KMS-11 (cell line): ENCODE measurements at regions not wholly inside any gene's neighbourhood (a gene's known extent, or its start where the extent isn't known, plus 50 kb on each side); places are given as distances from the start of the nearest gene placed in this dataset.

Experiments used
- H2AFZ ChIP-seq: fragments of 200-600 bp; sonication (generic); 2 replicates; pipeline ENCODE4 v1.6.1; 2016; ENCODE audit warnings: antibody characterized with exemption, mixed run types, low read depth
- H3K27ac ChIP-seq: fragments of 200-600 bp; sonication (generic); 2 replicates; pipeline ENCODE4 v1.6.1; 2016; ENCODE audit warnings: mild to moderate bottlenecking, mixed run types
- H3K27me3 ChIP-seq: fragments of 200-600 bp; sonication (generic); 2 replicates; pipeline ENCODE4 v1.6.1; 2017; ENCODE audit warnings: mild to moderate bottlenecking, low read depth, mixed run types, moderate library complexity; ENCODE audit not compliant: insufficient read depth
- H3K36me3 ChIP-seq: fragments of 200-600 bp; sonication (generic); 2 replicates; pipeline ENCODE4 v1.6.1; 2017; ENCODE audit warnings: mild to moderate bottlenecking, mixed run types; ENCODE audit not compliant: insufficient read depth
- H3K4me1 ChIP-seq: fragments of 200-600 bp; sonication (generic); 2 replicates; pipeline ENCODE4 v1.6.1; 2016; ENCODE audit warnings: mild to moderate bottlenecking, low read depth, mixed run types; ENCODE audit not compliant: poor library complexity, severe bottlenecking
- H3K4me2 ChIP-seq: fragments of 200-600 bp; sonication (generic); 2 replicates; pipeline ENCODE4 v1.7.0; 2016; ENCODE audit warnings: mild to moderate bottlenecking, mixed run types
- H3K4me3 ChIP-seq: fragments of 200-600 bp; sonication (generic); IDR thresholded peaks from 2 replicates; pipeline ENCODE4 v1.6.1; 2017; ENCODE audit warnings: low read depth, low read length, mixed read lengths; ENCODE audit not compliant: insufficient read depth
- H3K79me2 ChIP-seq: fragments of 200-600 bp; sonication (generic); 2 replicates; pipeline ENCODE4 v1.6.1; 2016; ENCODE audit warnings: low read depth, mixed run types; ENCODE audit not compliant: insufficient read depth
- H3K9ac ChIP-seq: fragments of 200-600 bp; sonication (generic); 2 replicates; pipeline ENCODE4 v1.6.1; 2016; ENCODE audit warnings: mild to moderate bottlenecking, mixed run types
- H4K20me1 ChIP-seq: fragments of 200-600 bp; sonication (generic); 2 replicates; pipeline ENCODE4 v1.6.1; 2016; ENCODE audit warnings: mild to moderate bottlenecking, mixed run types; ENCODE audit not compliant: insufficient read depth
- CTCF ChIP-seq: fragments of 200-600 bp; sonication (generic); conservative IDR thresholded peaks from 2 replicates; pipeline ENCODE4 v1.6.1; 2017; ENCODE audit warnings: low read depth, mild to moderate bottlenecking, antibody characterized with exemption, low read length, moderate library complexity, mixed read lengths

GRCh38 chr7:156578578-156578940 is 62.0 kb upstream of the RNF32 start:
- H2AFZ ChIP-seq = no peak overlapping the region
- no peak overlapping the region for H3K4me2 ChIP-seq
- no peaks in the 10 kb centered on the region for H3K36me3 ChIP-seq
- H3K27ac ChIP-seq = no peak overlapping the region
- no peaks in the 10 kb centered on the region for H3K27me3 ChIP-seq
- TF ChIP-seq CTCF = no peak
- H4K20me1 ChIP-seq = no peaks in the 10 kb centered on the region
- no peak overlapping the region for H3K9ac ChIP-seq
- no peaks in the 10 kb centered on the region for H3K79me2 ChIP-seq
- H3K4me3 ChIP-seq = no peak overlapping the region
- H3K4me1 ChIP-seq = no peaks in the 10 kb centered on the region

- Histone ChIP-seq H3K4me2 (no peak overlapping the region), H2AFZ (no peak overlapping the region), H3K36me3 (no peaks in the 10 kb centered on the region), H3K79me2 (no peaks in the 10 kb centered on the region), H4K20me1 (no peaks in the 10 kb centered on the region), H3K27me3 (no peaks in the 10 kb centered on the region), H3K4me3 (no peak overlapping the region), H3K4me1 (no peaks in the 10 kb centered on the region), H3K9ac (no peak overlapping the region), H3K27ac (no peak overlapping the region)
- TF ChIP-seq CTCF = no peak
Measured at GRCh38 chr7:156577645-156578577, 62.7 kb upstream of the RNF32 start.

- no peak overlapping the region for H3K4me3 ChIP-seq
- no peaks in the 10 kb centered on the region for H3K27me3 ChIP-seq
- no peak overlapping the region for H3K9ac ChIP-seq
- H4K20me1 ChIP-seq = no peaks in the 10 kb centered on the region
- H2AFZ ChIP-seq = no peak overlapping the region
- H3K36me3 ChIP-seq = no peaks in the 10 kb centered on the region
- no peak for TF ChIP-seq CTCF
- no peaks in the 10 kb centered on the region for H3K79me2 ChIP-seq
- H3K4me1 ChIP-seq = no peaks in the 10 kb centered on the region
- no peak overlapping the region for H3K27ac ChIP-seq
- H3K4me2 ChIP-seq = no peak overlapping the region
Measured at GRCh38 chr7:156576216-156577058, 64.1 kb upstream of the RNF32 start.

GRCh38 chr7:156568258-156568657 is 72.3 kb upstream of the RNF32 start:
- Histone ChIP-seq H4K20me1 (no peaks in the 10 kb centered on the region), H3K79me2 (no peaks in the 10 kb centered on the region), H3K4me3 (no peak overlapping the region), H3K4me2 (no peak overlapping the region), H3K36me3 (no peaks in the 10 kb centered on the region), H3K27ac (no peak overlapping the region), H3K27me3 (no peaks in the 10 kb centered on the region), H3K9ac (no peak overlapping the region), H3K4me1 (no peaks in the 10 kb centered on the region), H2AFZ (no peak overlapping the region)
- no peak for TF ChIP-seq CTCF
